MM.1S (cell line): ENCODE measurements at regions not wholly inside any gene's neighbourhood (a gene's known extent, or its start where the extent isn't known, plus 50 kb on each side); places are given as distances from the start of the nearest gene placed in this dataset.

Source experiments
- DNase-seq: peaks from one replicate; pipeline ENCODE4 v3.0.0-alpha.2; 2015
- H2AFZ ChIP-seq: fragments of 300-600 bp; sonication (generic); 2 replicates; pipeline ENCODE4 v1.6.0; 2016; ENCODE audit warnings: antibody characterized with exemption, low read length
- H3F3A ChIP-seq: fragments of 300-600 bp; sonication (generic); 2 replicates; pipeline ENCODE4 v1.6.1; 2016; ENCODE audit warnings: mild to moderate bottlenecking, antibody characterized with exemption, low read length, moderate library complexity, mixed read lengths; ENCODE audit not compliant: insufficient read depth
- H3K27ac ChIP-seq: fragments of 300-600 bp; sonication (generic); 2 replicates; pipeline ENCODE4 v1.5.1; 2016; ENCODE audit warnings: mild to moderate bottlenecking, low read length
- H3K27me3 ChIP-seq: fragments of 300-600 bp; sonication (generic); replicated peaks from 2 replicates; pipeline ENCODE4 v1.6.0; 2016; ENCODE audit warnings: low read length; ENCODE audit not compliant: insufficient read depth
- H3K36me3 ChIP-seq: fragments of 300-600 bp; sonication (generic); replicated peaks from 2 replicates; pipeline ENCODE4 v1.6.1; 2016; ENCODE audit warnings: mild to moderate bottlenecking, low read length, mixed read lengths; ENCODE audit not compliant: insufficient read depth
- H3K4me1 ChIP-seq: fragments of 300-600 bp; sonication (generic); 2 replicates; pipeline ENCODE4 v1.6.1; 2016; ENCODE audit warnings: low read length, mixed read lengths
- H3K4me2 ChIP-seq: fragments of 300-600 bp; sonication (generic); 2 replicates; pipeline ENCODE4 v1.6.0; 2016; ENCODE audit warnings: low read depth, low read length
- H3K4me3 ChIP-seq: fragments of 300-600 bp; sonication (generic); 2 replicates; pipeline ENCODE4 v1.5.1; 2016; ENCODE audit warnings: low read length, mixed read lengths
- H3K79me2 ChIP-seq: fragments of 300-600 bp; sonication (generic); 2 replicates; pipeline ENCODE4 v1.6.1; 2016; ENCODE audit warnings: mixed run types, low read length, mixed read lengths
- H3K9ac ChIP-seq: fragments of 300-600 bp; sonication (generic); 2 replicates; pipeline ENCODE4 v1.6.1; 2016; ENCODE audit warnings: low read length, mixed read lengths
- H3K9me2 ChIP-seq: fragments of 300-600 bp; sonication (generic); replicated peaks from 2 replicates; pipeline ENCODE4 v1.6.1; 2016; ENCODE audit warnings: mild to moderate bottlenecking, low read length, mixed read lengths; ENCODE audit not compliant: insufficient read depth
- H3K9me3 ChIP-seq: fragments of 300-600 bp; sonication (generic); replicated peaks from 2 replicates; pipeline ENCODE4 v1.6.1; 2016; ENCODE audit warnings: mild to moderate bottlenecking, low read length, mixed read lengths; ENCODE audit not compliant: insufficient read depth
- H4K20me1 ChIP-seq: fragments of 300-600 bp; sonication (generic); 2 replicates; pipeline ENCODE4 v1.6.1; 2016; ENCODE audit warnings: mild to moderate bottlenecking, low read length, moderate library complexity, mixed read lengths; ENCODE audit not compliant: insufficient read depth
- CTCF ChIP-seq: fragments of 300-600 bp; sonication (generic); IDR thresholded peaks from 2 replicates; pipeline ENCODE4 v1.5.1; 2016; ENCODE audit warnings: antibody characterized with exemption, low read length, mixed read lengths
- EZH2 ChIP-seq: fragments of 300-600 bp; sonication (generic); optimal IDR thresholded peaks from 2 replicates; pipeline ENCODE3; 2017; ENCODE audit warnings: low read depth, mild to moderate bottlenecking, antibody characterized with exemption, low read length, mixed read lengths
- EZH2phosphoT487 ChIP-seq: fragments of 300-600 bp; sonication (generic); IDR thresholded peaks from 2 replicates; pipeline ENCODE4 v1.6.1; 2018; ENCODE audit warnings: antibody characterized with exemption, low read length

DNA sequence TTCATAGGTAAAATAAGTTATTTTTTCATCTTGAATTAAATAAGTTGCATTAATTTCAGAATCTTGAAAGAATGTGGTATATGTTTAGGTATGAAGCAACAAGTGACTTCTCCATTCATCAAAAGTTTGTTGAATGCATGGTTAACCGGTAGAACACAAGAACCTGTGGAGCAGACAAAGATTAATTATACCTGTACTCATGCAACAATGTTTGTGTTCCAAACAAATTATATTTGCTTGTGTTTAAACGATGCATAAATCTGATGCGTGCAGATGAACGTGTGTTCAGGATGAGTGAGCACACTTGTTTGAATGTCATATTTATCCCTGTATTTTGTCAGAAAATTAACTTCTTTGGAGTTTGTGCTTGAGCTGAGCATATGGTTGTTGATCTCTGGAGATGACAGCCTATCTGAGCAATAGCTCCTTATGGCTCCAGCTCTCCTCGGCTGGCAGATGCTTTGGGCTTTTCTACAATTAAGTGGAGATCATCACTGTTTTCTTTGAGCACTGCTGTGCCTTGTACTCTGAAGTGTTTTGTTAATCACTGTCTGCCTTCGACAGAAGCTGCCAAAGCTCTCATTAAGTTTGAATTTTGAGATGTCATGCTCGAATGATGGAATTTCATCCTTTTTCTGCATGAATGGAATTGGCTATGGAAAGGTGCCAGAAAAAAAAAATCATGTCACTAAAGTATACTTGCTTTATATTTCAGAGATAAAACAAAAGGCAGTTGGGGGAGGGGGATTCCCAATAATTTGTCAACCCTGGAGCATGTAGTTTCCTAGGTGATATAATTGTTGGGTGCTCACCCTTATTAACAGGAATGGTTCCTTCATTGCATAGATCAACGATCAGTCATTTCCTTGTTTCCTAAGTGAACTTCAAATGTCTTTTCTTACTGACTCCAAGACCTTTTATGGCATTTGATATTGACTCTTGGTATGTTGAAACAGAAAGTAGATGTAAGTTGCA is 502.5 kb upstream of the ARRDC3 start:
- DNase-seq, result no peak
- no peak overlapping the region for H2AFZ ChIP-seq

GRCh38 chr5:91884036-91884435 is 500.9 kb upstream of the ARRDC3 start:
- no peaks in the 10 kb centered on the region for H3K9me3 ChIP-seq
- H3K4me1 ChIP-seq, result no peaks in the 10 kb centered on the region
- H3F3A ChIP-seq, result no peaks in the 10 kb centered on the region
- H3K79me2 ChIP-seq, result no peaks in the 10 kb centered on the region
- H3K27me3 ChIP-seq, result no peaks in the 10 kb centered on the region
- no peak overlapping the region for H2AFZ ChIP-seq
- no peaks in the 10 kb centered on the region for H4K20me1 ChIP-seq
- DNase-seq, result no peak
- H3K9ac ChIP-seq, result no peak overlapping the region
- H3K9me2 ChIP-seq, result no peaks in the 10 kb centered on the region
- H3K4me3 ChIP-seq, result no peak overlapping the region
- H3K36me3 ChIP-seq, result no peaks in the 10 kb centered on the region
- no peak overlapping the region for H3K27ac ChIP-seq
- no peak for TF ChIP-seq CTCF
- no peak for TF ChIP-seq EZH2phosphoT487
- no peak for TF ChIP-seq EZH2
- H3K4me2 ChIP-seq, result no peak overlapping the region

More for the DNA sequence above, 502.5 kb upstream of the ARRDC3 start:
- H3K27ac ChIP-seq, result no peak overlapping the region
- no peaks in the 10 kb centered on the region for H3K27me3 ChIP-seq
- H3K36me3 ChIP-seq, result no peaks in the 10 kb centered on the region
- TF ChIP-seq EZH2phosphoT487 (no peak), EZH2 (no peak)
- H3K79me2 ChIP-seq, result no peaks in the 10 kb centered on the region
- no peaks in the 10 kb centered on the region for H3F3A ChIP-seq
- H3K4me3 ChIP-seq, result no peak overlapping the region
- no peaks in the 10 kb centered on the region for H3K4me1 ChIP-seq
- H3K9me2 ChIP-seq, result no peaks in the 10 kb centered on the region
- no peaks in the 10 kb centered on the region for H3K9me3 ChIP-seq
- no peak overlapping the region for H3K4me2 ChIP-seq
- no peaks in the 10 kb centered on the region for H4K20me1 ChIP-seq
- H3K9ac ChIP-seq, result no peak overlapping the region

GRCh38 chr5:91875196-91875779 is 492.2 kb upstream of the ARRDC3 start:
- Histone ChIP-seq H3K9me3 (no peaks in the 10 kb centered on the region), H3K9ac (no peak overlapping the region), H3K4me3 (no peak overlapping the region), H3K27me3 (no peaks in the 10 kb centered on the region), H3K4me2 (no peak overlapping the region), H3F3A (no peaks in the 10 kb centered on the region), H3K27ac (no peak overlapping the region), H4K20me1 (no peaks in the 10 kb centered on the region), H3K4me1 (no peaks in the 10 kb centered on the region), H3K79me2 (no peaks in the 10 kb centered on the region), H3K9me2 (no peaks in the 10 kb centered on the region), H3K36me3 (no peaks in the 10 kb centered on the region), H2AFZ (no peak overlapping the region)
- no peak for DNase-seq
- TF ChIP-seq EZH2 (no peak), CTCF (no peak), EZH2phosphoT487 (no peak)
